ENCODE measurements at regions not wholly inside any gene's neighbourhood (a gene's known extent, or its start where the extent isn't known, plus 50 kb on each side); places are given as distances from the start of the nearest gene placed in this dataset.
A peak's percentile ranks its signal among the peaks of the same experiment; 100 is the strongest.

DNA sequence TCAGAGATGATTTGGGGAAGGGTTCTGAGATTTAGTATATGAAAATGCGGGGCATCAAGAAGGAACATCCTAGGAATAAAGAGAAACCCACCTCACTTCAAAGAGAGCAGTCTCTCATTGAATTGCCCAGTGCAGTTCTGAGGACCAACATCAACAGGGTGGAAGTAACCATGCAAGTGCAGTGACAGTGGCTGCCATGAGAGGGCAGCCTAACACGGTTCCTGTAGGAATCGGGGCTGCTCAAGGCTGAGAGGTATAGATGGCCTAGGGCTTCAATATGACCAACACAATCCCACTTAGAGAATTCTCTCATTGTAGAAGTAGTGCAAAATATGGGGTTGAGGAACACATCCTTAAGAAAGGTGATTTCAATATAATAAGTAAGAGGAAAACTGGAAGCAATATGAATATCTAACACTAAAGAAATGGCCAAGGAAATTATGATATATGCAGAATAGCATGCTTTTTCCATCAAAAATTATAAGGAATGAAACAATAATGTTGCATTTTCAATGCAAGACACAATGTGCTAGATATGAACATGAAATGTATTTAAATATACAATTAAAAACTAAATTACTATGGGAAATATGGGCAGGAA is 51.1 kb upstream of the ARRDC4 start:
- Histone ChIP-seq H3K27me3 (replicated peaks; ENCODE audit: control insufficient read depth, insufficient read depth, low read length) (no peaks in the 10 kb centered on the region), H3K4me3 (replicated peaks; ENCODE audit: low read depth, low read length) (no peak overlapping the region), H3K36me3 (ENCODE audit: control insufficient read depth, insufficient read depth, low read length) (no peaks in the 10 kb centered on the region)
- DNase-seq (ENCODE audit: extremely low read depth, insufficient read length): no peak
- TF ChIP-seq CTCF (IDR thresholded peaks at IDR 0.05; ENCODE audit: insufficient read depth, low read length, poor library complexity, severe bottlenecking): peak; percentile 80

Data from GM06990 (cell line).